SK-N-SH treated with all-trans-retinoic acid at 6 μM for 48 hours (cell line): ENCODE measurements at regions not wholly inside any gene's neighbourhood (a gene's known extent, or its start where the extent isn't known, plus 50 kb on each side); places are given as distances from the start of the nearest gene placed in this dataset.

Experiments
- ATAC-seq: fragments of 200-7000 bp; cut with Tn5 transposase; 3 replicates; pipeline ENCODE4 v1.9.1; 2020; ENCODE audit warnings: mild to moderate bottlenecking, moderate library complexity
- BACH2 ChIP-seq: fragments of 250-450 bp; sonication (Bioruptor Pico); IDR thresholded peaks from 2 replicates; pipeline ENCODE4 v1.9.0; 2021; ENCODE audit warnings: mild to moderate bottlenecking, borderline replicate concordance
- CREB5 ChIP-seq: fragments of 250-450 bp; sonication (Bioruptor Pico); IDR thresholded peaks from 2 replicates; pipeline ENCODE4 v1.5.1; 2020; ENCODE audit warnings: low read depth, mild to moderate bottlenecking, moderate library complexity
- CSDC2 ChIP-seq: fragments of 250-450 bp; sonication (Bioruptor Pico); IDR thresholded peaks from 2 replicates; pipeline ENCODE4 v1.5.0; 2020; ENCODE audit warnings: mild to moderate bottlenecking, moderate library complexity
- CSRNP3 ChIP-seq: fragments of 250-450 bp; sonication (Bioruptor Pico); IDR thresholded peaks from 2 replicates; pipeline ENCODE4 v1.5.1; 2021; ENCODE audit warnings: mild to moderate bottlenecking, moderate library complexity
- ESRRG ChIP-seq: fragments of 250-450 bp; sonication (Bioruptor Pico); IDR thresholded peaks from 2 replicates; pipeline ENCODE4 v1.6.1; 2021; ENCODE audit warnings: mild to moderate bottlenecking
- GLIS3 ChIP-seq: fragments of 250-450 bp; sonication (Bioruptor Pico); IDR thresholded peaks from 2 replicates; pipeline ENCODE4 v1.5.0; 2020; ENCODE audit warnings: mild to moderate bottlenecking, moderate library complexity
- ISL1 ChIP-seq: fragments of 250-450 bp; sonication (Bioruptor Pico); IDR thresholded peaks from 2 replicates; pipeline ENCODE4 v2.1.2; 2022; ENCODE audit warnings: mild to moderate bottlenecking, moderate library complexity
- OSR1 ChIP-seq: fragments of 250-450 bp; sonication (Bioruptor Pico); IDR thresholded peaks from 2 replicates; pipeline ENCODE4 v1.8.0; 2022; ENCODE audit warnings: moderate library complexity, mild to moderate bottlenecking, inconsistent platforms
- PATZ1 ChIP-seq: fragments of 250-450 bp; sonication (Bioruptor Pico); IDR thresholded peaks from 2 replicates; pipeline ENCODE4 v1.8.0; 2020; ENCODE audit warnings: mild to moderate bottlenecking, moderate library complexity, borderline replicate concordance
- POU6F1 ChIP-seq: fragments of 250-450 bp; sonication (Bioruptor Pico); IDR thresholded peaks from 2 replicates; pipeline ENCODE4 v1.8.0; 2021; ENCODE audit warnings: low read depth, mild to moderate bottlenecking, moderate library complexity, borderline replicate concordance
- PPARA ChIP-seq: fragments of 250-450 bp; sonication (Bioruptor Pico); IDR thresholded peaks from 2 replicates; pipeline ENCODE4 v1.5.0; 2020; ENCODE audit warnings: mild to moderate bottlenecking, borderline replicate concordance
- RARB ChIP-seq: fragments of 250-450 bp; sonication (Bioruptor Pico); IDR thresholded peaks from 2 replicates; pipeline ENCODE4 v1.8.0; 2021; ENCODE audit warnings: mild to moderate bottlenecking, moderate library complexity
- SNAI2 ChIP-seq: fragments of 250-450 bp; sonication (Bioruptor Pico); IDR thresholded peaks from 2 replicates; pipeline ENCODE4 v1.5.0; 2020; ENCODE audit warnings: mild to moderate bottlenecking, moderate library complexity
- TCF4 ChIP-seq: fragments of 250-450 bp; sonication (Bioruptor Pico); IDR thresholded peaks from 2 replicates; pipeline ENCODE4 v1.8.0; 2021; ENCODE audit warnings: mild to moderate bottlenecking, moderate library complexity, borderline replicate concordance
- TOX ChIP-seq: fragments of 250-450 bp; sonication (Bioruptor Pico); IDR thresholded peaks from 2 replicates; pipeline ENCODE4 v1.8.0; 2021; ENCODE audit warnings: mild to moderate bottlenecking, moderate library complexity, borderline replicate concordance
- TSHZ2 ChIP-seq: fragments of 250-450 bp; sonication (Bioruptor Pico); IDR thresholded peaks from 2 replicates; pipeline ENCODE4 v1.5.0; 2020; ENCODE audit warnings: mild to moderate bottlenecking, moderate library complexity
- ZC3H10 ChIP-seq: fragments of 250-450 bp; sonication (Bioruptor Pico); IDR thresholded peaks from 2 replicates; pipeline ENCODE4 v1.5.1; 2021; ENCODE audit warnings: mild to moderate bottlenecking, moderate library complexity
- ZFP3 ChIP-seq: fragments of 250-450 bp; sonication (Bioruptor Pico); IDR thresholded peaks from 2 replicates; pipeline ENCODE4 v1.5.0; 2020; ENCODE audit warnings: mild to moderate bottlenecking, moderate library complexity
- ZFP30 ChIP-seq: fragments of 450-650 bp; formaldehyde crosslinking; IDR thresholded peaks from 2 replicates; pipeline ENCODE4 v1.5.0; 2022; ENCODE audit warnings: mild to moderate bottlenecking, moderate library complexity
- ZNF70 ChIP-seq: fragments of 450-650 bp; formaldehyde crosslinking; IDR thresholded peaks from 2 replicates; pipeline ENCODE4 v1.5.0; 2020; ENCODE audit warnings: mild to moderate bottlenecking, moderate library complexity
- ZNF8 ChIP-seq: fragments of 450-650 bp; formaldehyde crosslinking; IDR thresholded peaks from 2 replicates; pipeline ENCODE4 v1.5.0; 2020; ENCODE audit warnings: mild to moderate bottlenecking, moderate library complexity

GRCh38 chr7:49344556-49344955, 420.2 kb downstream of the CDC14C start:
- TF ChIP-seq TCF4 (CRISPR knock-in tag) = no peak
- no peak for TF ChIP-seq CSRNP3
- no peak for TF ChIP-seq GLIS3 (CRISPR knock-in tag)
- TF ChIP-seq OSR1 (CRISPR knock-in tag) = no peak
- no peak for TF ChIP-seq TOX (CRISPR knock-in tag)
- no peak for TF ChIP-seq CREB5 (CRISPR knock-in tag)
- no peak for TF ChIP-seq ZFP3 (CRISPR knock-in tag)
- TF ChIP-seq BACH2 (CRISPR knock-in tag) = no peak
- no peak for TF ChIP-seq ZNF8 (CRISPR knock-in tag)
- TF ChIP-seq POU6F1 (CRISPR knock-in tag) = no peak
- no peak for TF ChIP-seq PATZ1
- TF ChIP-seq ZFP30 = no peak
- no peak for TF ChIP-seq ISL1
- TF ChIP-seq SNAI2 (CRISPR knock-in tag) = no peak
- no peak for TF ChIP-seq ZC3H10 (CRISPR knock-in tag)
- no peak for TF ChIP-seq ESRRG
- TF ChIP-seq PPARA = no peak
- TF ChIP-seq ZNF70 = no peak
- no peak for TF ChIP-seq RARB (CRISPR knock-in tag)
- ATAC-seq = no peak

- ATAC-seq = no peak
Measured at GRCh38 chr7:49346195-49346899, 422.0 kb downstream of the CDC14C start.

More at GRCh38 chr7:49346195-49346899, 422.0 kb downstream of the CDC14C start:
- TF ChIP-seq ISL1 = no peak
- no peak for TF ChIP-seq ZFP30
- no peak for TF ChIP-seq CSDC2
- TF ChIP-seq CREB5 (CRISPR knock-in tag) = no peak
- no peak for TF ChIP-seq TSHZ2
- TF ChIP-seq ZNF8 (CRISPR knock-in tag) = no peak
- TF ChIP-seq POU6F1 (CRISPR knock-in tag) = no peak
- TF ChIP-seq ZNF70 = no peak
- TF ChIP-seq ZC3H10 (CRISPR knock-in tag) = no peak
- no peak for TF ChIP-seq PPARA
- TF ChIP-seq PATZ1 = no peak
- TF ChIP-seq CSRNP3 = no peak
